Panc1 (cell line): ENCODE measurements at regions not wholly inside any gene's neighbourhood (a gene's known extent, or its start where the extent isn't known, plus 50 kb on each side); places are given as distances from the start of the nearest gene placed in this dataset.

Source experiments
- ATAC-seq: fragments of 200-7000 bp; cut with Tn5 transposase; 2 replicates; pipeline ENCODE4 v1.9.1; 2020; ENCODE audit warnings: mild to moderate bottlenecking, moderate library complexity
- BruUV-seq: library from RNA; stranded (reverse); fragments of 400-500 nt; replicated peaks from 2 replicates; lab custom pipeline; 2021; lab: Mats Ljungman, UMichigan
- CTCF ChIA-PET: fragments of 300-600 bp; sonication (Branson Sonifier 250); formaldehyde crosslinking; loops from one replicate; lab custom pipeline; 2022; ENCODE audit warnings: antibody characterized with exemption; lab: Charles Lee
- POLR2A ChIA-PET: fragments of 300-600 bp; sonication (Branson Sonifier 250); formaldehyde crosslinking; loops from one replicate; lab custom pipeline; 2022; ENCODE audit warnings: antibody characterized with exemption; lab: Charles Lee
- DNase-seq: peaks from one replicate; pipeline ENCODE4 v3.0.0-alpha.2; 2010; ENCODE audit warnings: low read depth, low spot score
- H3K27ac ChIP-seq: 2 replicates; pipeline ENCODE4 v1.5.1; 2011; ENCODE audit warnings: mild to moderate bottlenecking, low read length, inconsistent platforms
- H3K27me3 ChIP-seq: fragments of 200-500 bp; sonication (Bioruptor generic); 2 replicates; pipeline ENCODE4 v1.6.0; 2014; ENCODE audit warnings: low read length, inconsistent platforms; ENCODE audit not compliant: control insufficient read depth, insufficient read depth
- H3K36me3 ChIP-seq: fragments of 200-500 bp; sonication (Bioruptor generic); 2 replicates; pipeline ENCODE4 v1.5.1; 2014; ENCODE audit warnings: inconsistent platforms, mild to moderate bottlenecking, low read length, moderate library complexity; ENCODE audit not compliant: control insufficient read depth, insufficient read depth
- H3K4me1 ChIP-seq: 2 replicates; pipeline ENCODE4 v1.5.1; 2011; ENCODE audit warnings: inconsistent platforms, mild to moderate bottlenecking, low read length, moderate library complexity; ENCODE audit not compliant: control insufficient read depth, insufficient read depth
- H3K4me3 ChIP-seq, 2 experiments: 2 replicates each; pipeline ENCODE4 v1.5.1; 2011 to 2012; ENCODE audit warnings: low read depth in 2 of 2, low read length in 2 of 2, mild to moderate bottlenecking in 2 of 2, inconsistent platforms in 1 of 2, moderate library complexity in 1 of 2
- H3K9me3 ChIP-seq: fragments of 200-500 bp; sonication (Bioruptor generic); 2 replicates; pipeline ENCODE4 v1.5.1; 2014; ENCODE audit warnings: low read depth, mild to moderate bottlenecking, inconsistent platforms, low read length, moderate library complexity; ENCODE audit not compliant: control insufficient read depth, insufficient read depth
- POLR2AphosphoS5 ChIP-seq: IDR thresholded peaks from 2 replicates; pipeline ENCODE4 v1.6.1; 2012; ENCODE audit warnings: mild to moderate bottlenecking, low read depth, low read length, moderate library complexity
- SIN3A ChIP-seq: IDR thresholded peaks from 2 replicates; pipeline ENCODE4 v1.6.1; 2012; ENCODE audit warnings: low read depth, mild to moderate bottlenecking, low read length, moderate library complexity, borderline replicate concordance; ENCODE audit not compliant: insufficient read depth
- TCF7L2 ChIP-seq: IDR thresholded peaks from 2 replicates; pipeline ENCODE4 v1.6.1; 2011; ENCODE audit warnings: mild to moderate bottlenecking, low read depth, low read length, inconsistent platforms
- in situ Hi-C: cut with HindIII; loops from 2 replicates; pipeline ENCODE4 v1.10.0; 2016; ENCODE audit warnings: low sequenced_read_pairs, low pct_unique_long_range_greater_than_20kb
- intact Hi-C: fragments of 100-400 bp; cut with micrococcal nuclease; formaldehyde crosslinking; loops from one replicate; pipeline ENCODE4 v1.10.0; 2022; ENCODE audit not compliant: unreplicated experiment
- TF ChIP-seq, protein P1 (sequence below), 2 experiments: IDR thresholded peaks; 2 replicates each; pipeline ENCODE4 v1.6.1; 2011 to 2012; ENCODE audit warnings: low read depth in 2 of 2, control low read depth in 1 of 2, low read length in 1 of 2, mild to moderate bottlenecking in 1 of 2, moderate library complexity in 1 of 2; ENCODE audit not compliant: insufficient read depth in 1 of 2
- TF ChIP-seq, protein P2 (sequence below): fragments of 450-650 bp; IDR thresholded peaks from 2 replicates; pipeline ENCODE4 v1.5.1; 2017; ENCODE audit warnings: mild to moderate bottlenecking

DNA sequence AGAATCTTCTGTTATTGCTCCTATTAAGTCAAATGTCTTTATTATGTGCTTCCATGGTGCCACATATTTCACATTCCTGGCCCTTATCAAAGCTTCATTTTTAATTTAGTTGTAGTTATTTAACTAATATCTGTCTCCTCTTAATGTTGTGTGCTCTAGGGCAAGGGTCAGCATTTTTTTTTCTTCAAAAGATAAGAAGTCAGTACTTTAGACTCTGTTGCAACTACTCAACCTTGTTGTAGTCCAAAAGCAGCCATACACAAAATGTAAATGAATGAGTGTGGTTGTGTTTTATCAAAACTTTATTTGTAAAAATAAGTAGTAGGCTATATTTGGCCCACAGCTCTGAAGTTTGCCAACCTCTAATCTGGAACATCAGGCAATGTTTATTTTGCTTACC is 394.7 kb upstream of the CBLB start:
- intact Hi-C loops = no loop called here
- H3K9me3 ChIP-seq = no peaks in the 10 kb centered on the region
- DNase-seq = no peak
- no peaks in the 10 kb centered on the region for H3K27me3 ChIP-seq
- no peak overlapping the region for H3K27ac ChIP-seq
- no peaks in the 10 kb centered on the region for H3K4me1 ChIP-seq
- BruUV-seq = no TSS peak
- H3K36me3 ChIP-seq = no peaks in the 10 kb centered on the region
- H3K4me3 ChIP-seq = no peak overlapping the region
- ChIA-PET CTCF (no interaction called here), POLR2A (no interaction called here)
- ATAC-seq = no peak
- in situ Hi-C loops = no loop called here
- TF ChIP-seq, protein P1, sequence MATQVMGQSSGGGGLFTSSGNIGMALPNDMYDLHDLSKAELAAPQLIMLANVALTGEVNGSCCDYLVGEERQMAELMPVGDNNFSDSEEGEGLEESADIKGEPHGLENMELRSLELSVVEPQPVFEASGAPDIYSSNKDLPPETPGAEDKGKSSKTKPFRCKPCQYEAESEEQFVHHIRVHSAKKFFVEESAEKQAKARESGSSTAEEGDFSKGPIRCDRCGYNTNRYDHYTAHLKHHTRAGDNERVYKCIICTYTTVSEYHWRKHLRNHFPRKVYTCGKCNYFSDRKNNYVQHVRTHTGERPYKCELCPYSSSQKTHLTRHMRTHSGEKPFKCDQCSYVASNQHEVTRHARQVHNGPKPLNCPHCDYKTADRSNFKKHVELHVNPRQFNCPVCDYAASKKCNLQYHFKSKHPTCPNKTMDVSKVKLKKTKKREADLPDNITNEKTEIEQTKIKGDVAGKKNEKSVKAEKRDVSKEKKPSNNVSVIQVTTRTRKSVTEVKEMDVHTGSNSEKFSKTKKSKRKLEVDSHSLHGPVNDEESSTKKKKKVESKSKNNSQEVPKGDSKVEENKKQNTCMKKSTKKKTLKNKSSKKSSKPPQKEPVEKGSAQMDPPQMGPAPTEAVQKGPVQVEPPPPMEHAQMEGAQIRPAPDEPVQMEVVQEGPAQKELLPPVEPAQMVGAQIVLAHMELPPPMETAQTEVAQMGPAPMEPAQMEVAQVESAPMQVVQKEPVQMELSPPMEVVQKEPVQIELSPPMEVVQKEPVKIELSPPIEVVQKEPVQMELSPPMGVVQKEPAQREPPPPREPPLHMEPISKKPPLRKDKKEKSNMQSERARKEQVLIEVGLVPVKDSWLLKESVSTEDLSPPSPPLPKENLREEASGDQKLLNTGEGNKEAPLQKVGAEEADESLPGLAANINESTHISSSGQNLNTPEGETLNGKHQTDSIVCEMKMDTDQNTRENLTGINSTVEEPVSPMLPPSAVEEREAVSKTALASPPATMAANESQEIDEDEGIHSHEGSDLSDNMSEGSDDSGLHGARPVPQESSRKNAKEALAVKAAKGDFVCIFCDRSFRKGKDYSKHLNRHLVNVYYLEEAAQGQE (IDR thresholded peaks at IDR 0.05; ENCODE audit: insufficient read depth in 1 of 2, low read depth in 2 of 2, low read length in 1 of 2) = no peak

DNA sequence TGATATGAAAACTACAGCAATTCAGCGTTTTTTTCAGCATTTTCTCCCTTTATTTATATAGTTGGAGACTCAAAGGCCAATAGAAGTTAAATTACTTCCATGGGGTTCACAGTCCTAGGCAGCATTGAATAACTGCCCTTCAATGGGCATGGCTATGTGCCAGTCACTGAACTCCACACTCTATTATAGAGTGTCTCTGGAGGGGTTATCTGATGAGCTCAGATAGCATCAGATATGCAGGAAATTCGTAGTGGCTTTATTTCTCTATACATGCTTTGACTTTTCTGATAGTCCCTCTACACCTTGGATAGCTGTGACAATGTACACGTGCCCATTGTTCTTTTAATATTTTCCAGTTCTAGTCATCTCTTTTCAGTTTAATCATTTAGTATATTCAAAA is 396.9 kb upstream of the CBLB start:
- intact Hi-C loops = no loop called here
- no peak for TF ChIP-seq SIN3A
- TF ChIP-seq, protein P2, sequence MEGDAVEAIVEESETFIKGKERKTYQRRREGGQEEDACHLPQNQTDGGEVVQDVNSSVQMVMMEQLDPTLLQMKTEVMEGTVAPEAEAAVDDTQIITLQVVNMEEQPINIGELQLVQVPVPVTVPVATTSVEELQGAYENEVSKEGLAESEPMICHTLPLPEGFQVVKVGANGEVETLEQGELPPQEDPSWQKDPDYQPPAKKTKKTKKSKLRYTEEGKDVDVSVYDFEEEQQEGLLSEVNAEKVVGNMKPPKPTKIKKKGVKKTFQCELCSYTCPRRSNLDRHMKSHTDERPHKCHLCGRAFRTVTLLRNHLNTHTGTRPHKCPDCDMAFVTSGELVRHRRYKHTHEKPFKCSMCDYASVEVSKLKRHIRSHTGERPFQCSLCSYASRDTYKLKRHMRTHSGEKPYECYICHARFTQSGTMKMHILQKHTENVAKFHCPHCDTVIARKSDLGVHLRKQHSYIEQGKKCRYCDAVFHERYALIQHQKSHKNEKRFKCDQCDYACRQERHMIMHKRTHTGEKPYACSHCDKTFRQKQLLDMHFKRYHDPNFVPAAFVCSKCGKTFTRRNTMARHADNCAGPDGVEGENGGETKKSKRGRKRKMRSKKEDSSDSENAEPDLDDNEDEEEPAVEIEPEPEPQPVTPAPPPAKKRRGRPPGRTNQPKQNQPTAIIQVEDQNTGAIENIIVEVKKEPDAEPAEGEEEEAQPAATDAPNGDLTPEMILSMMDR = no peak
- TF ChIP-seq POLR2AphosphoS5 = no peak
- TF ChIP-seq, protein P1 (IDR thresholded peaks at IDR 0.05; ENCODE audit: insufficient read depth in 1 of 2, low read depth in 2 of 2, low read length in 1 of 2) = no peak
- TF ChIP-seq TCF7L2 = no peak
- H3K27me3 ChIP-seq = no peaks in the 10 kb centered on the region
- BruUV-seq = no TSS peak
- ATAC-seq = no peak
- no peak overlapping the region for H3K4me3 ChIP-seq
- H3K27ac ChIP-seq = no peak overlapping the region
- in situ Hi-C loops = no loop called here
- ChIA-PET POLR2A (no interaction called here), CTCF (no interaction called here)
- H3K4me1 ChIP-seq = no peaks in the 10 kb centered on the region
- DNase-seq = no peak
- H3K36me3 ChIP-seq = no peaks in the 10 kb centered on the region
- no peaks in the 10 kb centered on the region for H3K9me3 ChIP-seq
